Thoracic aorta (tissue), 2 donors: ENCODE measurements at regions not wholly inside any gene's neighbourhood (a gene's known extent, or its start where the extent isn't known, plus 50 kb on each side); places are given as distances from the start of the nearest gene placed in this dataset.

ENCODE experiments used
- ATAC-seq: fragments of 150-250 bp; one replicate; pipeline ENCODE4 v1.8.0; 2017; ENCODE audit warnings: low read depth; ENCODE audit not compliant: insufficient number of reproducible peaks, low FRiP score
- DNase-seq: peaks from one replicate; pipeline ENCODE4 v3.0.0-alpha.2; 2020; ENCODE audit warnings: low spot score
- H3K27ac ChIP-seq, 2 donors: fragments of 200-600 bp; sonication (generic); 1 replicate in 1 of 2; 2 replicates in 1 of 2; pipeline ENCODE4 v1.5.1; 2016; ENCODE audit warnings: mild to moderate bottlenecking in 2 of 2, moderate library complexity in 2 of 2
- H3K27me3 ChIP-seq: fragments of 200-600 bp; sonication (generic); replicated peaks from 2 replicates; pipeline ENCODE4 v1.6.0; 2016; ENCODE audit warnings: mild to moderate bottlenecking; ENCODE audit not compliant: insufficient read depth
- H3K36me3 ChIP-seq: fragments of 200-600 bp; sonication (generic); one replicate; pipeline ENCODE4 v1.5.1; 2016
- H3K4me1 ChIP-seq, 2 donors: fragments of 200-600 bp; sonication (generic); 1 replicate in 1 of 2; 2 replicates in 1 of 2; pipeline versions ENCODE4 v1.5.1 to v1.6.0; 2016; ENCODE audit warnings: low read depth in 2 of 2, mild to moderate bottlenecking in 1 of 2; ENCODE audit not compliant: control insufficient read depth in 1 of 2
- H3K4me3 ChIP-seq: fragments of 200-600 bp; sonication (generic); 2 replicates; pipeline ENCODE4 v1.5.1; 2016; ENCODE audit warnings: mild to moderate bottlenecking
- H3K9me3 ChIP-seq: fragments of 200-600 bp; sonication (generic); 2 replicates; pipeline ENCODE4 v1.5.1; 2016
- CTCF ChIP-seq: fragments of 200-600 bp; sonication (generic); IDR thresholded peaks from one replicate; pipeline ENCODE4 v1.5.1; 2019; ENCODE audit warnings: antibody characterized with exemption

DNA sequence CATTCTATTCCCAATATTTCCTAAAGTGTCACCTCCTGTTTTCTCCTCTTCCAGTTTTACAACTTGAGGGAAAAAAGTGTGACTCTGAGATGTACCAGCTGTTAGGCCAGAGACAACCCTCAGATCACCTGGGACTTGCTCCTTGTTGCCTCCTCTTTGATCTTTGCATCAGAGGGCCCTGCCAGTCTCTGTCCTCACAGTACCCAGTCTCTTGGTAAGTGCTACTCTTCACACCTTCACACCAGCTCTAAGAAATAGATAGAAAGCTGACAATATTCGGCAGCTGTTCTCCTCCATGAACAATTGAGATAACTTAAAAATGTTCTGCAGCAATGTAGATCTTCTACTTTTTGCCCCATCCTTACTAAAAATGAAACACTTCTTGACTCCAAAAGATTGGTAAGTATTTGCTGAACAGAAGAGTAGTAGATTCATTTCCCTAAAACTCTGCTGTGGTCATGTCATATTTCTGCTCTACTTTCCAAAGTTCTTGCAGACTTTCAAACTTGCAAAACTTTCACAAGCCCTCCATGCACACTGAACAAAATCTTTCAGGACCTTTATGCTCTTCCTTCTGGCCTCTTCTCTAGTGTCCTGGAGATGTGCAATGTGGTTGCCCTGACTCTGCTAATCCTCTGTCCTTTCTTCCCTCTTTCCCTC is 188.6 kb downstream of the SNX18 start:
- ATAC-seq = no peak
- no peak overlapping the region for H3K4me3 ChIP-seq
- no peak overlapping the region for H3K27ac ChIP-seq
- H3K4me1 ChIP-seq = peaks cover 27 to 56% of the 10 kb centered on the region in 2 donors
- H3K27me3 ChIP-seq = no peaks in the 10 kb centered on the region
- TF ChIP-seq CTCF = no peak
- H3K9me3 ChIP-seq = no peaks in the 10 kb centered on the region
- H3K36me3 ChIP-seq = no peaks in the 10 kb centered on the region
- no peak for DNase-seq

DNA sequence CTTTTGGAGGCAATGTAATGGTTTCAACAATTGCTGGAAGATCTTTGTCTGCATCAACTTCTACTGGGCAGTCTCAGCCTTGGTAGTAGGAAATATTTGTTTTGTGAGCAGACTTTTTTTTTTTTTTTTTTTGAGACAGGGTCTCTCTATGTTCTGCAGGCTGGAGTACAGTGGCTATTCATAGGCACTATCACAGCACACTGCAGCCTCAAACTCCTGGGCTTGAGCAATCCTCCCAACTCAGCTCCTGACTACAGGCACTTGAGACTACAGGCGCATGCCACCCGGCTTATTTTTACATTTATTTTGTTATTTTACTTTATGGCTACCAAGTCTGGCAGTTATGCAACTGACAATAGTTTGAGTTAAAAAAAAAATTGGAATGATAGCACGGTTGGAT is 187.3 kb downstream of the SNX18 start:
- ATAC-seq (no peak), DNase-seq (no peak)
- no peak for TF ChIP-seq CTCF
- Histone ChIP-seq H3K27me3 (no peaks in the 10 kb centered on the region), H3K36me3 (no peaks in the 10 kb centered on the region), H3K27ac (peak overlapping the region; percentile 73 to 92), H3K4me3 (no peak overlapping the region), H3K9me3 (no peaks in the 10 kb centered on the region), H3K4me1 (peaks cover 27 to 66% of the 10 kb centered on the region in 2 donors)

DNA sequence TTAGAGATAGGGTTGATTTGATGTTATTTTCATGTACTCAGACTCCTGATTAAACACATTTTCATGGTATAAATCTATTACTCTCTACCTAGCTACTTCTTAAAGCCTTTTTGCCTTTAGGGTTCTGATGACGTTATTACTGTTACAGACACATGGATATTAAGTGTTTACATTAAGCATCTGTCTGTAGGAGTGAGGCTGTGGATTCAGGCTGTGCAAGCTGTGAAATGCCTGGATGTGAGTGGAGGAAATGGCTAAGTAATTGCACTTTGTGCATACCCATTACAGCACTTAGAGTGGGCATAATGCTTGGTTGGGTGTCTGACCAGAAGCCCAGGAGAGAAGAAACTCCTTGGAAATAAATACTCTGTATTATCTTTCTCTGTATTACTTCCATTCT is 186.8 kb downstream of the SNX18 start:
- peak overlapping the region; percentile 57 for H3K4me3 ChIP-seq
- peaks cover 27 to 70% of the 10 kb centered on the region in 2 donors for H3K4me1 ChIP-seq
- DNase-seq (no peak), ATAC-seq (no peak)
- no peaks in the 10 kb centered on the region for H3K27me3 ChIP-seq
- H3K27ac ChIP-seq = peak overlapping the region; percentile 73 to 92
- H3K9me3 ChIP-seq = no peaks in the 10 kb centered on the region
- no peak for TF ChIP-seq CTCF
- no peaks in the 10 kb centered on the region for H3K36me3 ChIP-seq

DNA sequence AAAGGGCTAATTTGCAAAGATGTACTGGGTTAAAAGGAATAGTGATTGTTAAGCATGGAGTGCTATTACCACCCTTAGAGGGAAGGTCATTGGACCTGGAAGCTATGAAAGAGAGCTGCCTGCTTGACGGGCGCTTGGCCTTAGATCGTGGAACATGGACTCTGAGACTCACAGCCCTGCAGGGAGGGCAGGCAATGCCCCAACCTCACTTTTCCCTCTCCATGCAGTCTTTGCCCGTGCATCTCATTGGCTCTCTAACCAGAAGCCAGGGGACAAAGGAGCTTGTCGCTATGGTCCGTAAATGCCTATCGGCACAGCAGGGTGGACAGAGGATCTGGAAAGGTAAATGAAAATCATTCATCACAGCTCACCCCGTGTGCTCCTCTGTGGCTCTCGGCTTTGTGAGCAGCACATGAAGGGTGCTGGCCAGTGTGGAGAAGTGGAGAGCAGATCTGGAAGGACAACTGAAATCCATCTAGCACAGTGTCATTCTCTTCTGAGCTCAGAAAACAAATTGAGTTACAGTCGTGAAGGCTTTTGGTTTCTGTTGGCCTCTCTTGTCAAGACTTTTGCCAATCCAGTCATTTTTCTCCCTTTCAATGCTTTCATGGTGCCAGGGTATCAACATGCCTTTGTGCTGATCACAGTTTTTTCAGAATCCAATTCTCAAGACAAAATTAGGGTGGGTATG is 186.2 kb downstream of the SNX18 start:
- Histone ChIP-seq H3K36me3 (no peaks in the 10 kb centered on the region), H3K4me1 (peaks cover 27 to 77% of the 10 kb centered on the region in 2 donors), H3K9me3 (no peaks in the 10 kb centered on the region), H3K27ac (peak overlapping the region; percentile 73 to 92), H3K4me3 (peak overlapping the region; percentile 57), H3K27me3 (no peaks in the 10 kb centered on the region)
- ATAC-seq = no peak
- no peak for DNase-seq
- no peak for TF ChIP-seq CTCF

DNA sequence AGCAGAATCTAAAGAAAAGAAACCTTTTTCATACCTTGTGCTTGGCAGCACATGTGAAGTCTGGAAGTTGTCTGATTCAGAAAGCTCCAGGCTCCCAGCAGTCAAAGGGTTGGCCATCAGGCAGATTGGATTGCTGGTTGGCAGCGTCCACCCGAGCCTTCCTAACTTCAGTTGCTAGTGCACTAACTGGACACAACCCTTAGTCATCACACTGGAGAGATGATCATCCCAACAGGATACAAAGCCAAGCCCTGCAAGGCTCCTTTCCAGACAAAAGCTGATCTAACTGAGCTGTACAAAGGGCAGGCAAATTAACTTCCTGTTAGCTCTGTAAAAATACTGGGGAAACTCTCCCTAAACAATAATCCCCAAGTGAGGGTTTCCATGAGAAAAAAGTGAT is 185.6 kb downstream of the SNX18 start:
- Histone ChIP-seq H3K27ac (peak overlapping the region; percentile 73 to 92), H3K27me3 (no peaks in the 10 kb centered on the region), H3K4me1 (peaks cover 31 to 82% of the 10 kb centered on the region in 2 donors), H3K9me3 (no peaks in the 10 kb centered on the region), H3K4me3 (peak overlapping the region; percentile 57), H3K36me3 (no peaks in the 10 kb centered on the region)
- ATAC-seq (peak; percentile 30), DNase-seq (no peak)
- no peak for TF ChIP-seq CTCF
